Suprapubic skin (tissue), 4 donors: ENCODE measurements at regions not wholly inside any gene's neighbourhood (a gene's known extent, or its start where the extent isn't known, plus 50 kb on each side); places are given as distances from the start of the nearest gene placed in this dataset.

Experiments used
- DNase-seq, 2 donors: peaks; one replicate each; pipeline ENCODE4 v3.0.0-alpha.2; 2019; ENCODE audit warnings: low spot score in 2 of 2
- H3K27ac ChIP-seq: fragments of 200-600 bp; sonication (generic); one replicate; pipeline ENCODE4 v1.5.1; 2019
- H3K27me3 ChIP-seq: fragments of 200-600 bp; sonication (generic); one replicate; pipeline ENCODE4 v1.5.1; 2019
- H3K36me3 ChIP-seq: fragments of 200-600 bp; sonication (generic); one replicate; pipeline ENCODE4 v1.5.1; 2019
- H3K4me1 ChIP-seq: fragments of 200-600 bp; sonication (generic); one replicate; pipeline ENCODE4 v1.5.1; 2019
- H3K4me3 ChIP-seq: fragments of 200-600 bp; sonication (generic); one replicate; pipeline ENCODE4 v1.5.1; 2019; ENCODE audit warnings: mild to moderate bottlenecking
- H3K9me3 ChIP-seq: fragments of 200-600 bp; sonication (generic); one replicate; pipeline ENCODE4 v1.5.1; 2019
- CTCF ChIP-seq, 2 donors: fragments of 200-600 bp in 1 of 2; fragments of 450-650 bp in 1 of 2; sonication (generic) in 1 of 2; IDR thresholded peaks; one replicate each; pipeline ENCODE4 v1.5.1; 2016 to 2019; ENCODE audit warnings: antibody characterized with exemption in 2 of 2, mild to moderate bottlenecking in 1 of 2, moderate library complexity in 1 of 2
- EP300 ChIP-seq: sonication (generic); formaldehyde crosslinking; IDR thresholded peaks from one replicate; pipeline ENCODE4 v1.6.1; 2017; ENCODE audit warnings: antibody characterized with exemption
- POLR2A ChIP-seq, 2 donors: fragments of 450-650 bp; IDR thresholded peaks; one replicate each; pipeline ENCODE4 v1.6.1; 2017; ENCODE audit warnings: antibody characterized with exemption in 2 of 2, mild to moderate bottlenecking in 2 of 2, moderate library complexity in 2 of 2
- POLR2AphosphoS5 ChIP-seq, 3 donors: sonication (generic); formaldehyde crosslinking; IDR thresholded peaks; one replicate each; pipeline ENCODE4 v1.6.1; 2017; ENCODE audit warnings: antibody characterized with exemption in 3 of 3
- WGBS: methylation state at CpG from one replicate; pipeline ENCODE4 v1.1.5; 2018; 5-methylcytosine and 5-hydroxymethylcytosine counted together

DNA sequence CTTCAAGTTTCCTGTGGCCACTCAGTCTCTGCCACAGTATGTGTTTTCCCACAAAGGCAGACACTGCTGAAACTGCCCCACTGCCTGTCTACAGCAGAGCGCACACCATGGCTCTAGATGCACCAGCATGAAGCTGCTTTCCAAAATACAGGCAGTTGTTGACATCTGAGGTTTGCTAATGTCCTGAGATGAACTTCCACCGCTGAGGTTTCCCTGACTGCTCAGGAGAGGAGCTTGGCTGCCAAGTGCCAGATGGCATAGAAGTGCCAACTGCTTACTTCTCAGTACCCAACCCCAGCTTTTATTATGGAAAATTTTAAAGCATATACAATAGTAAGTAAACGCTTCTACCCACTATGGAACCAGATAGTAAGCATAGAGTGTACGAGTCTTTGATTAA is 61.0 kb upstream of the EXOC1L start:
- H3K4me3 ChIP-seq, result no peak overlapping the region
- no peaks in the 10 kb centered on the region for H3K36me3 ChIP-seq
- H3K4me1 ChIP-seq, result no peaks in the 10 kb centered on the region
- H3K27ac ChIP-seq, result no peak overlapping the region
- no peaks in the 10 kb centered on the region for H3K9me3 ChIP-seq
- TF ChIP-seq POLR2A (IDR thresholded peaks at IDR 0.05), result no peak
- no peak for TF ChIP-seq EP300
- TF ChIP-seq CTCF (IDR thresholded peaks at IDR 0.05), result no peak
- no peak for TF ChIP-seq POLR2AphosphoS5 (IDR thresholded peaks at IDR 0.05)
- H3K27me3 ChIP-seq, result no peaks in the 10 kb centered on the region
- no peak for DNase-seq
- WGBS, result 60% methylated on average over 4 of the region's 4 CpGs

DNA sequence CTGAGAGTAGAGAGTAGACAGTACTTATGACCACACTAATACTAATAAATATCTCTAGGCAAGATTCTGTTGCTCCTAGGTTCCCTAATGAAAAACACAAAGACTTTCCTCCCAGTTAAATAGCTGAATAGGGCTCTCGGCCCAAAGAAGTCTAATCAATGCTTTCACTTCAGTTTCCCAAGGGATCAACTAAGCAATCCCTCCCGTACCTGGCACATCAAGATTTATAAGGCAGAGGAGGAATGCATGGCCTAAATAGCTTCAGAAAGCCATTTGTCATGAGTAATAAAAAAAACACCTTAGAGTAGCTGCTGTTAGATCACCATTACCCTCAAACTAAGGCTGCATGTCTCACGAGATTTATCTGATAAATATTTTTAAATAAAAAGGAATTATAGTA is 56.8 kb upstream of the EXOC1L start:
- Histone ChIP-seq H3K36me3 (no peaks in the 10 kb centered on the region), H3K4me3 (no peak overlapping the region), H3K27ac (no peak overlapping the region), H3K4me1 (no peaks in the 10 kb centered on the region), H3K27me3 (no peaks in the 10 kb centered on the region), H3K9me3 (no peaks in the 10 kb centered on the region)
- 45% methylated on average over 3 of the region's 3 CpGs for WGBS
- no peak for DNase-seq
- TF ChIP-seq POLR2A (IDR thresholded peaks at IDR 0.05) (no peak), EP300 (no peak), POLR2AphosphoS5 (IDR thresholded peaks at IDR 0.05) (no peak), CTCF (IDR thresholded peaks at IDR 0.05) (no peak)

- Histone ChIP-seq H3K4me3 (no peak overlapping the region), H3K4me1 (no peaks in the 10 kb centered on the region), H3K27ac (no peak overlapping the region), H3K9me3 (no peaks in the 10 kb centered on the region), H3K27me3 (no peaks in the 10 kb centered on the region), H3K36me3 (no peaks in the 10 kb centered on the region)
- no peak for DNase-seq
- WGBS, result 69% methylated on average over 2 of the region's 2 CpGs
- no peak for TF ChIP-seq POLR2AphosphoS5 (IDR thresholded peaks at IDR 0.05)
- TF ChIP-seq CTCF (IDR thresholded peaks at IDR 0.05), result no peak
- TF ChIP-seq POLR2A (IDR thresholded peaks at IDR 0.05), result no peak
- TF ChIP-seq EP300, result no peak
Measured at GRCh38 chr4:55763996-55764395, 55.6 kb upstream of the EXOC1L start.

DNA sequence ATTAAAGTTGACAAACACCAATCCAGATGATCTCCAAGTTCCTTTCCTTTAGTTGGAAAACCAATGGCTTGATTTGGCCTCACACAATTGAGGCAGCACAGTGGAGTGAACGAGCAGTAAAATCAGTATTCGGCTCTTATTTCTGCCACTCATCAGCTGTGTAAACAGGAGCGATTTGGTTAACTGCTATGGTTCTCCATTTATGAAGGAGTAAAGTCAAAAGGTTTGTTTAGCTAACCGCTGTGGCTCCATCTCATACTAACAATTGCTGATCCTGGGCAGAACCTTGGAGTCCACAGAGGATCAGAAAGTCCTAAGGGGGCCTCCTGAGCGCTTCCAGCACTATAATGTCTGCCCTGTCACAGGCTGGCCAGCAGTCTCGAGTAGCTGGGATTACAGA is 54.5 kb upstream of the EXOC1L start:
- TF ChIP-seq POLR2AphosphoS5 (IDR thresholded peaks at IDR 0.05) (no peak), EP300 (no peak), POLR2A (IDR thresholded peaks at IDR 0.05) (no peak), CTCF (IDR thresholded peaks at IDR 0.05) (no peak)
- WGBS, result 79% methylated on average over 6 of the region's 6 CpGs
- H3K36me3 ChIP-seq, result no peaks in the 10 kb centered on the region
- no peak overlapping the region for H3K4me3 ChIP-seq
- no peak overlapping the region for H3K27ac ChIP-seq
- no peaks in the 10 kb centered on the region for H3K27me3 ChIP-seq
- H3K9me3 ChIP-seq, result no peaks in the 10 kb centered on the region
- no peak for DNase-seq
- H3K4me1 ChIP-seq, result no peaks in the 10 kb centered on the region

- no peak for DNase-seq
- H3K4me1 ChIP-seq, result no peaks in the 10 kb centered on the region
- H3K36me3 ChIP-seq, result no peaks in the 10 kb centered on the region
- no peaks in the 10 kb centered on the region for H3K27me3 ChIP-seq
- H3K9me3 ChIP-seq, result no peaks in the 10 kb centered on the region
- no peak overlapping the region for H3K4me3 ChIP-seq
- WGBS, result 72% methylated on average over 3 of the region's 3 CpGs
- TF ChIP-seq CTCF (IDR thresholded peaks at IDR 0.05) (no peak), POLR2AphosphoS5 (IDR thresholded peaks at IDR 0.05) (no peak), POLR2A (IDR thresholded peaks at IDR 0.05) (no peak), EP300 (no peak)
- H3K27ac ChIP-seq, result no peak overlapping the region
Measured at GRCh38 chr4:55768291-55768690, 51.3 kb upstream of the EXOC1L start.
